ENCODE measurements at regions not wholly inside any gene's neighbourhood (a gene's known extent, or its start where the extent isn't known, plus 50 kb on each side); places are given as distances from the start of the nearest gene placed in this dataset.

GRCh38 chr14:85788470-85789233, 258.7 kb downstream of the FLRT2 start:
- no peak for DNase-seq (ENCODE audit: low read depth in 3 of 3)

- DNase-seq (ENCODE audit: low read depth in 3 of 3) = no peak
Measured at GRCh38 chr14:85766295-85766694, 236.4 kb downstream of the FLRT2 start.

DNA sequence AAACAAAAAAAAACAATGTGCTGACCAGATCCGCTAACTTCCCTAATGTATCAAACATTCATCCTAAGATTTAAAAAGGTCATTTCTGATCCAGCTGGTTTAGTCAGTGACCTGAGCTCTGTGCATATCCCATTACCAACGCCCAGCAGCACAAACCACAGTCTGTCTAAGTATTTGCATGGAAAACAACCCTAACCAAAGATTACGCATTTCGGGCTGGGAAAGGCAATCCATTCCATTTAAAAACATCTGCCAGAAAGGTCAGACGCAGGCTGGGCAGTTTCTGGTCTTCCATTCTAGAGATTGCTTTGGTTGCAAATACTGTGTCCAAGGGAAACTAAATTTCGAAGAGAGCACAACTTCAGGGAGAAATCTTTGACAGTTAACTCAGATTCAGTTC, 234.9 kb downstream of the FLRT2 start:
- no peak for DNase-seq (ENCODE audit: low read depth in 3 of 3)

DNA sequence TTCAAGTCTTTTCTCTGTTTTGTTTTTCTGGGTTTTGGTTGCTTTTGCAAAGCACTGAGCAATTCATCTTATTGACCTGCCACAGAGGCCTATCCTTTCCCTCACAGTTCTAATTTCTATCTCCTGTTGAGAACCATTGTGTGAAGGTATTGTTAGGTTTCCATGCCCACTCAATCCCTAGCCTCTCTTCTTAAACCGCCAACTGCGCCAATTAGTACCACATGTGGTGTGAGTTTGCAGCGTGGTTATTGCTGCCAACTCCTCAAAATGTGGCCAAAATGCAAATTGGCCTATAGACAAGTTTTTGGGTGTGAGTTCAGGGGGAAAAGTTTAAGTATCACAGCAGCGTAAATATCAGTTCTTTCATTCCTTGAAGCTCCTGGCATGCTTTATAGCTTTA, 232.6 kb downstream of the FLRT2 start:
- DNase-seq (ENCODE audit: low read depth in 3 of 3) = no peak

GRCh38 chr14:85752175-85752574, 222.2 kb downstream of the FLRT2 start:
- no peak for DNase-seq (ENCODE audit: low read depth in 3 of 3)

DNA sequence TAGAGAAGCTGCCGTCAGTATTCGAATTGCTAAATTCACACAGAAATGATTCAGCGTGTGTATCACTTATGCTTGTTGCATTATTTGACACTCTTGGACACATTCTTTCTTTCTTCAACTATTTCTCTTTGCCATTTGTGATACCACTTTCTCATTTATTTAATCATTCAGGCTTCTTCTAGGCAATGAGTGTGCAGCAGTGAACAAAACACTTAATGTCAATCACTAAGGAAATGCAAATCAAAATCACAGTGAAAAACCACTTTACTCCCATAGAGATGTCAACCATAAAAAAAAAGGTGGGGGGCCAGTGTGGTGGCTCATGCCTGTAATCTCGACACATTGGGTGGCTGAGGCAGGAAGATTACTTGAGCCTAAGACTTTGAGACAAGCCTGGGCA, 214.6 kb downstream of the FLRT2 start:
- DNase-seq (ENCODE audit: low read depth in 3 of 3) = no peak

DNA sequence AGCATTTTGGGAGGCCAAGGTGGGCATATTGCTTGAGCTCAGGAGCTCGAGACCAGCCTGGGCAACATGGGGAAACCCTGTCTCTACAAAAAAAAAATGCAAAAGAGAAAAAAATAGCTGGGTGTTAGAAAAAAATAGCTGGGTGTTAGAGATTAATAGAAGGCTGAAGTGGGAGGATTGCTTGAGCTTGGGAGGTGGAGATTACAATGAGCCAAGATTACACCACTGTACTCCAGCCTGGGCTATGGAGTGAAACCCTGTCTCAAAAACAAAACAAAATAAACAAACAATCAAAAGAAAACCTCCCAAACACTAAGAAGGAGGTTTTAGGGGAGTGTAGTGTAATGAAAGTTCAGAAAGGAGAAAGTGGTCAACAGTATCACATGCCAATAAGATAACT, 202.1 kb downstream of the FLRT2 start:
- DNase-seq (ENCODE audit: low read depth in 3 of 3) = no peak

DNA sequence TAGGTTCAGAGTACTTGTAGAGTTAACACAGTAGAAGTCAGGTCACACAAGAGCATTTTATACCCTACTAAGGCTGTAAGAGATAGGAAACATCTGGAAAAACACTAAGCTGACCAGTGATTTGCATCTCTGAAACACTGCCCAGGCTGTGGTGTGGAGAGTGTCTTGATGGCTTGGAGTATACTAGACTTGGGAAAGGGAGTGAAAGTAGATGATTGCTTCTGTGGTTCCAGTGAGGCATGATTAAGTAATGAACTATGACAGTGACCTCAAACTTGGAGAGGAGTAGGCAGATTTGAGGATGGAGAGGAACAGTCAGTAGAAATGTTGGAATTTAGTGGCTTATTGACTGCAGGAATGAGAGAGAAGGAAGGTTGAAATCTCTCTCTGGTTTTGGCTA, 201.2 kb downstream of the FLRT2 start:
- no peak for DNase-seq (ENCODE audit: low read depth in 3 of 3)

DNA sequence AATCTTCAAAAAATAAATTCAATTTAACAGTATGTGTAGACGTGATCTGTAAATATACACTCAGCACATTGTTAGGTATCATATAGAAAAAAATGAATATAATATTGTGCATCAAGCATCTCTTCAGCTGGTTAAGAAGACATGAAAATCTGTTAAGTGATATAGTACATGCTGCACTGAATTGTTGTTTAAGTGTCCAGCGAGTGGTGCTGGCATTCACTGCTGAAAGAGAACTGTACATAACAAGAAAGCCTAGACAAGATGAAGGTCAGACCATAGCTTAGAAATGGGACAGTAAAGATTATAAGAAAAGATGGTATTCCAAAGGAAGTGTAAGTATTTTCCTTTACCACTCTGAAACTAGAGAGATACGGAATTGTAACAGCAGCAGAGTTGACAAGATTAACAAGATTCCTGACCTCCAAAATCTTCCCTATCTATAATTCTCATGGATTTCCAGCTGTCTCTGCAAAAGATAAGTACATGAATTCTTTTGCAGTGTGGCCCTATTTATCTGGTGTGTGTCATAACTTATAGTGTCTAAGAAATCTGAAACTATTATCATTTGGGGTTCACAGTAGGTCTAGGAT, 198.6 kb downstream of the FLRT2 start:
- no peak for DNase-seq (ENCODE audit: low read depth in 3 of 3)

DNA sequence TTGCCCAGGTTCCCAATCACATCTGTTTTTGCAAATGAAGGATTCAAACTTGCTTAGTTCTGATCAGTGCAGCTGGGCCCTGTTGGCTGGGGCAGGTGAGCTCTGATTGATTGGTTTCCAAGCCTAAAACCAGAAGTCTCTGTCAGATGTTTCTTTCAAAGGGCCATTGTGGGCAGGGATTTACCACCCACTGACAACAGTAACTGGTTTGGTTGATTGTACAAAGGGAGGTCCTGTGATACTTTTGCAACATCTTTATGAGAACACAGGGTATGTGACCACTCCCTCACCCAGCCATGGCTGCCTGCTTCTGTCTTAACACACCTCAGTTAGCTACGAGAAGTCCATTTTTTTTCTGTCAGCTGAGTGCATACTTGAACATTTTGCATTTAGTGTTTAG, 184.1 kb downstream of the FLRT2 start:
- no peak for DNase-seq (ENCODE audit: low read depth in 3 of 3)

- DNase-seq (ENCODE audit: low read depth in 3 of 3) = no peak
Measured at GRCh38 chr14:85711620-85712019, 181.7 kb downstream of the FLRT2 start.

Data from stimulated activated CD4-positive, alpha-beta T cell treated with anti-CD3 and anti-CD28 coated beads, TNF-alpha, amount 100 ng/mL, for 48 hours (primary cell).